HEK293 (cell line): ENCODE measurements at regions not wholly inside any gene's neighbourhood (a gene's known extent, or its start where the extent isn't known, plus 50 kb on each side); places are given as distances from the start of the nearest gene placed in this dataset.

Experiments
- CTCF ChIA-PET: fragments of 350-600 bp; formaldehyde crosslinking; extraction: SDS; loops from one replicate; lab custom pipeline; 2021; ENCODE audit warnings: antibody characterized with exemption; lab: Yijun Ruan, JAX
- POLR2A ChIA-PET: fragments of 300-600 bp; formaldehyde crosslinking; extraction: SDS; loops from one replicate; lab custom pipeline; 2020; ENCODE audit warnings: antibody characterized with exemption, inconsistent platforms; lab: Yijun Ruan, JAX
- H3K27ac ChIP-seq: fragments of 200-500 bp; sonication (Bioruptor generic); 2 replicates; pipeline ENCODE4 v1.5.1; 2014; ENCODE audit warnings: low read depth, low read length, control low read depth, inconsistent platforms; ENCODE audit errors: extremely low read depth
- H3K36me3 ChIP-seq, 2 experiments: fragments of 200-500 bp in 1 of 2; sonication (Bioruptor generic) in 1 of 2; 1 replicate in 1 of 2; 2 replicates in 1 of 2; pipeline ENCODE4 v1.5.1; 2014 to 2017; ENCODE audit warnings: inconsistent platforms in 2 of 2, low read length in 2 of 2; ENCODE audit not compliant: control insufficient read depth in 2 of 2, insufficient read depth in 1 of 2
- H3K4me1 ChIP-seq: fragments of 200-500 bp; sonication (Bioruptor generic); 2 replicates; pipeline ENCODE4 v1.5.1; 2014; ENCODE audit warnings: mild to moderate bottlenecking, low read length, inconsistent platforms; ENCODE audit not compliant: control insufficient read depth, insufficient read depth
- H3K4me3 ChIP-seq: 2 replicates; pipeline ENCODE4 v1.5.1; 2011; ENCODE audit warnings: low read depth, mild to moderate bottlenecking, control low read depth, low read length, moderate library complexity
- H3K9me3 ChIP-seq: fragments of 200-500 bp; sonication (Bioruptor generic); 2 replicates; pipeline ENCODE4 v1.5.1; 2014; ENCODE audit warnings: low read depth, low read length, inconsistent platforms; ENCODE audit not compliant: control insufficient read depth, insufficient read depth
- GLIS1 ChIP-seq: fragments of 450-650 bp; formaldehyde crosslinking; IDR thresholded peaks from 2 replicates; pipeline ENCODE4 v1.5.1; 2016; ENCODE audit warnings: missing biosample characterization, missing genetic modification characterization
- TCF7L2 ChIP-seq: IDR thresholded peaks from 2 replicates; pipeline ENCODE4 v1.6.1; 2011; ENCODE audit warnings: low read depth, mild to moderate bottlenecking, inconsistent platforms, low read length, moderate library complexity, borderline replicate concordance
- ZBTB21 ChIP-seq: fragments of 450-650 bp; formaldehyde crosslinking; IDR thresholded peaks from 2 replicates; pipeline ENCODE4 v1.5.1; 2017; ENCODE audit warnings: missing biosample characterization, missing genetic modification characterization
- ZNF133 ChIP-seq: fragments of 450-650 bp; formaldehyde crosslinking; IDR thresholded peaks from 2 replicates; pipeline ENCODE4 v1.5.1; 2016; ENCODE audit warnings: missing biosample characterization, missing genetic modification characterization
- ZNF146 ChIP-seq: fragments of 450-650 bp; formaldehyde crosslinking; IDR thresholded peaks from 2 replicates; pipeline ENCODE4 v1.5.1; 2016; ENCODE audit warnings: missing biosample characterization, missing genetic modification characterization
- ZNF174 ChIP-seq: fragments of 450-650 bp; formaldehyde crosslinking; IDR thresholded peaks from 2 replicates; pipeline ENCODE4 v1.5.0; 2017; ENCODE audit warnings: missing biosample characterization, mild to moderate bottlenecking, missing genetic modification characterization
- ZNF175 ChIP-seq: fragments of 450-650 bp; formaldehyde crosslinking; IDR thresholded peaks from 2 replicates; pipeline ENCODE4 v1.5.1; 2016; ENCODE audit warnings: missing biosample characterization, missing genetic modification characterization
- ZNF19 ChIP-seq: fragments of 450-650 bp; formaldehyde crosslinking; IDR thresholded peaks from 2 replicates; pipeline ENCODE4; 2016; ENCODE audit warnings: missing biosample characterization, missing genetic modification characterization, low read depth
- ZNF23 ChIP-seq: fragments of 450-650 bp; formaldehyde crosslinking; IDR thresholded peaks from 2 replicates; pipeline ENCODE4 v1.5.1; 2016; ENCODE audit warnings: missing biosample characterization, missing genetic modification characterization, borderline replicate concordance
- ZNF433 ChIP-seq: fragments of 450-650 bp; formaldehyde crosslinking; IDR thresholded peaks from 2 replicates; pipeline ENCODE4 v1.5.1; 2016; ENCODE audit warnings: missing biosample characterization, missing genetic modification characterization, low read depth
- ZNF501 ChIP-seq: fragments of 450-650 bp; formaldehyde crosslinking; IDR thresholded peaks from 2 replicates; pipeline ENCODE4 v1.5.1; 2016; ENCODE audit warnings: missing biosample characterization, missing genetic modification characterization
- ZNF558 ChIP-seq: fragments of 450-650 bp; formaldehyde crosslinking; IDR thresholded peaks from 2 replicates; pipeline ENCODE4 v1.5.1; 2016; ENCODE audit warnings: missing biosample characterization, missing genetic modification characterization
- ZNF629 ChIP-seq: fragments of 450-650 bp; formaldehyde crosslinking; IDR thresholded peaks from 2 replicates; pipeline ENCODE4 v1.5.1; 2017; ENCODE audit warnings: missing biosample characterization, missing genetic modification characterization
- TF ChIP-seq, protein P1 (sequence below): fragments of 450-650 bp; formaldehyde crosslinking; IDR thresholded peaks from 2 replicates; pipeline ENCODE4 v1.5.1; 2016; ENCODE audit warnings: missing biosample characterization, missing genetic modification characterization
- TF ChIP-seq, protein P2 (sequence below): fragments of 450-650 bp; formaldehyde crosslinking; IDR thresholded peaks from 2 replicates; pipeline ENCODE4 v1.5.1; 2016; ENCODE audit warnings: missing biosample characterization, missing genetic modification characterization
- TF ChIP-seq, protein P3 (sequence below): fragments of 450-650 bp; formaldehyde crosslinking; IDR thresholded peaks from 2 replicates; pipeline ENCODE4 v1.5.1; 2017; ENCODE audit warnings: missing biosample characterization, missing genetic modification characterization
- TF ChIP-seq, protein P4 (sequence below): fragments of 450-650 bp; formaldehyde crosslinking; IDR thresholded peaks from 2 replicates; pipeline ENCODE4; 2016; ENCODE audit warnings: missing biosample characterization, missing genetic modification characterization
- TF ChIP-seq, protein P5 (sequence below): fragments of 450-650 bp; formaldehyde crosslinking; IDR thresholded peaks from 2 replicates; pipeline ENCODE4 v1.5.1; 2017; ENCODE audit warnings: missing biosample characterization, mild to moderate bottlenecking, missing genetic modification characterization, moderate library complexity
- TF ChIP-seq, protein P6 (sequence below): fragments of 450-650 bp; formaldehyde crosslinking; IDR thresholded peaks from 2 replicates; pipeline ENCODE4 v1.5.1; 2017; ENCODE audit warnings: missing biosample characterization, missing genetic modification characterization
- TF ChIP-seq, protein P7 (sequence below): fragments of 450-650 bp; IDR thresholded peaks from 2 replicates; pipeline ENCODE4 v1.5.1; 2018; ENCODE audit warnings: missing biosample characterization, missing genetic modification characterization

DNA sequence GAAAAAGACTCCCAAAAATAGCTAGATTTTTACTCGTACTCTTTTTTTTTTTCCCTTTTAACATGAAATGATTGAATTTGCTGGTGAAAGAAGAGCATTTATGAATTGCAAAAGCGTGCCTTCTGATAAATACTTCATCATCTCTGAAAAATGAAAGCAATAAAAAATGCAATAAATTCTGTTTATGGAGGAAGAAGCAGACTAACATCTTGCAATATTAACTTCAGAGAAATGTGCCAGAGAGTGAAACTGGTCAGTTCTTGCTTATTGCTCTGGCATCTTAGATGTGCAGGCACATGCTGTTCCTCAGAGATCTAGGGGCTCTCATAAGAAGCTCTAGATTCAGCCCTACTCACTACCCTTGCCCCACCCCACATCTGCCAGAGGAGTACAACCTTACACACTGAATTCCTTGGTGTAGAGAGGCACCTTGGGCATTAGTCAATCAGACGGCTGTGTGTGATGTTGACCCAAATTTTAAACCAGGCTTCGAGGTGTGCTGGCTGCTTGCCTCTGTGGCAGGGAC lies 891.1 kb upstream of the GHITM start:
- TF ChIP-seq ZNF501 (tag by site-specific recombination) (no peak), ZNF146 (tag by site-specific recombination) (no peak), ZNF558 (tag by site-specific recombination) (no peak), GLIS1 (tag by site-specific recombination) (no peak), TCF7L2 (no peak), ZNF19 (no peak), ZNF433 (tag by site-specific recombination) (no peak), ZNF133 (tag by site-specific recombination) (no peak), ZBTB21 (tag by site-specific recombination) (no peak), ZNF629 (tag by site-specific recombination) (no peak), ZNF23 (tag by site-specific recombination) (no peak), ZNF174 (tag by site-specific recombination) (no peak), ZNF175 (tag by site-specific recombination) (no peak)
- TF ChIP-seq, protein P1, sequence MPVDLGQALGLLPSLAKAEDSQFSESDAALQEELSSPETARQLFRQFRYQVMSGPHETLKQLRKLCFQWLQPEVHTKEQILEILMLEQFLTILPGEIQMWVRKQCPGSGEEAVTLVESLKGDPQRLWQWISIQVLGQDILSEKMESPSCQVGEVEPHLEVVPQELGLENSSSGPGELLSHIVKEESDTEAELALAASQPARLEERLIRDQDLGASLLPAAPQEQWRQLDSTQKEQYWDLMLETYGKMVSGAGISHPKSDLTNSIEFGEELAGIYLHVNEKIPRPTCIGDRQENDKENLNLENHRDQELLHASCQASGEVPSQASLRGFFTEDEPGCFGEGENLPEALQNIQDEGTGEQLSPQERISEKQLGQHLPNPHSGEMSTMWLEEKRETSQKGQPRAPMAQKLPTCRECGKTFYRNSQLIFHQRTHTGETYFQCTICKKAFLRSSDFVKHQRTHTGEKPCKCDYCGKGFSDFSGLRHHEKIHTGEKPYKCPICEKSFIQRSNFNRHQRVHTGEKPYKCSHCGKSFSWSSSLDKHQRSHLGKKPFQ (tag by site-specific recombination): no peak
- TF ChIP-seq, protein P2, sequence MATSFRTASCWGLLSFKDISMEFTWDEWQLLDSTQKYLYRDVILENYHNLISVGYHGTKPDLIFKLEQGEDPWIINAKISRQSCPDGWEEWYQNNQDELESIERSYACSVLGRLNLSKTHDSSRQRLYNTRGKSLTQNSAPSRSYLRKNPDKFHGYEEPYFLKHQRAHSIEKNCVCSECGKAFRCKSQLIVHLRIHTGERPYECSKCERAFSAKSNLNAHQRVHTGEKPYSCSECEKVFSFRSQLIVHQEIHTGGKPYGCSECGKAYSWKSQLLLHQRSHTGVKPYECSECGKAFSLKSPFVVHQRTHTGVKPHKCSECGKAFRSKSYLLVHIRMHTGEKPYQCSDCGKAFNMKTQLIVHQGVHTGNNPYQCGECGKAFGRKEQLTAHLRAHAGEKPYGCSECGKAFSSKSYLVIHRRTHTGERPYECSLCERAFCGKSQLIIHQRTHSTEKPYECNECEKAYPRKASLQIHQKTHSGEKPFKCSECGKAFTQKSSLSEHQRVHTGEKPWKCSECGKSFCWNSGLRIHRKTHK (tag by site-specific recombination): no peak
- TF ChIP-seq, protein P3, sequence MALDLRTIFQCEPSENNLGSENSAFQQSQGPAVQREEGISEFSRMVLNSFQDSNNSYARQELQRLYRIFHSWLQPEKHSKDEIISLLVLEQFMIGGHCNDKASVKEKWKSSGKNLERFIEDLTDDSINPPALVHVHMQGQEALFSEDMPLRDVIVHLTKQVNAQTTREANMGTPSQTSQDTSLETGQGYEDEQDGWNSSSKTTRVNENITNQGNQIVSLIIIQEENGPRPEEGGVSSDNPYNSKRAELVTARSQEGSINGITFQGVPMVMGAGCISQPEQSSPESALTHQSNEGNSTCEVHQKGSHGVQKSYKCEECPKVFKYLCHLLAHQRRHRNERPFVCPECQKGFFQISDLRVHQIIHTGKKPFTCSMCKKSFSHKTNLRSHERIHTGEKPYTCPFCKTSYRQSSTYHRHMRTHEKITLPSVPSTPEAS (tag by site-specific recombination): no peak
- TF ChIP-seq, protein P4, sequence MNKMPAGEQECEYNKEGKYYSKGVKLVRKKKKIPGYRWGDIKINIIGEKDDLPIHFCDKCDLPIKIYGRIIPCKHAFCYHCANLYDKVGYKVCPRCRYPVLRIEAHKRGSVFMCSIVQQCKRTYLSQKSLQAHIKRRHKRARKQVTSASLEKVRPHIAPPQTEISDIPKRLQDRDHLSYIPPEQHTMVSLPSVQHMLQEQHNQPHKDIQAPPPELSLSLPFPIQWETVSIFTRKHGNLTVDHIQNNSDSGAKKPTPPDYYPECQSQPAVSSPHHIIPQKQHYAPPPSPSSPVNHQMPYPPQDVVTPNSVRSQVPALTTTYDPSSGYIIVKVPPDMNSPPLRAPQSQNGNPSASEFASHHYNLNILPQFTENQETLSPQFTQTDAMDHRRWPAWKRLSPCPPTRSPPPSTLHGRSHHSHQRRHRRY (tag by site-specific recombination): no peak
- TF ChIP-seq, protein P5, sequence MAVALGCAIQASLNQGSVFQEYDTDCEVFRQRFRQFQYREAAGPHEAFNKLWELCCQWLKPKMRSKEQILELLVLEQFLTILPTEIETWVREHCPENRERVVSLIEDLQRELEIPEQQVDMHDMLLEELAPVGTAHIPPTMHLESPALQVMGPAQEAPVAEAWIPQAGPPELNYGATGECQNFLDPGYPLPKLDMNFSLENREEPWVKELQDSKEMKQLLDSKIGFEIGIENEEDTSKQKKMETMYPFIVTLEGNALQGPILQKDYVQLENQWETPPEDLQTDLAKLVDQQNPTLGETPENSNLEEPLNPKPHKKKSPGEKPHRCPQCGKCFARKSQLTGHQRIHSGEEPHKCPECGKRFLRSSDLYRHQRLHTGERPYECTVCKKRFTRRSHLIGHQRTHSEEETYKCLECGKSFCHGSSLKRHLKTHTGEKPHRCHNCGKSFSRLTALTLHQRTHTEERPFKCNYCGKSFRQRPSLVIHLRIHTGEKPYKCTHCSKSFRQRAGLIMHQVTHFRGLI (tag by site-specific recombination): no peak
- TF ChIP-seq, protein P6, sequence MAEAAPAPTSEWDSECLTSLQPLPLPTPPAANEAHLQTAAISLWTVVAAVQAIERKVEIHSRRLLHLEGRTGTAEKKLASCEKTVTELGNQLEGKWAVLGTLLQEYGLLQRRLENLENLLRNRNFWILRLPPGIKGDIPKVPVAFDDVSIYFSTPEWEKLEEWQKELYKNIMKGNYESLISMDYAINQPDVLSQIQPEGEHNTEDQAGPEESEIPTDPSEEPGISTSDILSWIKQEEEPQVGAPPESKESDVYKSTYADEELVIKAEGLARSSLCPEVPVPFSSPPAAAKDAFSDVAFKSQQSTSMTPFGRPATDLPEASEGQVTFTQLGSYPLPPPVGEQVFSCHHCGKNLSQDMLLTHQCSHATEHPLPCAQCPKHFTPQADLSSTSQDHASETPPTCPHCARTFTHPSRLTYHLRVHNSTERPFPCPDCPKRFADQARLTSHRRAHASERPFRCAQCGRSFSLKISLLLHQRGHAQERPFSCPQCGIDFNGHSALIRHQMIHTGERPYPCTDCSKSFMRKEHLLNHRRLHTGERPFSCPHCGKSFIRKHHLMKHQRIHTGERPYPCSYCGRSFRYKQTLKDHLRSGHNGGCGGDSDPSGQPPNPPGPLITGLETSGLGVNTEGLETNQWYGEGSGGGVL (tag by site-specific recombination): no peak
- TF ChIP-seq, protein P7, sequence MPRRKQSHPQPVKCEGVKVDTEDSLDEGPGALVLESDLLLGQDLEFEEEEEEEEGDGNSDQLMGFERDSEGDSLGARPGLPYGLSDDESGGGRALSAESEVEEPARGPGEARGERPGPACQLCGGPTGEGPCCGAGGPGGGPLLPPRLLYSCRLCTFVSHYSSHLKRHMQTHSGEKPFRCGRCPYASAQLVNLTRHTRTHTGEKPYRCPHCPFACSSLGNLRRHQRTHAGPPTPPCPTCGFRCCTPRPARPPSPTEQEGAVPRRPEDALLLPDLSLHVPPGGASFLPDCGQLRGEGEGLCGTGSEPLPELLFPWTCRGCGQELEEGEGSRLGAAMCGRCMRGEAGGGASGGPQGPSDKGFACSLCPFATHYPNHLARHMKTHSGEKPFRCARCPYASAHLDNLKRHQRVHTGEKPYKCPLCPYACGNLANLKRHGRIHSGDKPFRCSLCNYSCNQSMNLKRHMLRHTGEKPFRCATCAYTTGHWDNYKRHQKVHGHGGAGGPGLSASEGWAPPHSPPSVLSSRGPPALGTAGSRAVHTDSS: no peak
- CTCF ChIA-PET: interaction anchor here (1.0 kb wide), 1 partner anchor 224 kb away, joined by 3 read pairs; no protein-coding TSS in a partner anchor
- no peaks in the 10 kb centered on the region for H3K36me3 ChIP-seq
- no peaks in the 10 kb centered on the region; the same call in 1 of the 2 replicates for H3K9me3 ChIP-seq
- no peak overlapping the region for H3K27ac ChIP-seq
- POLR2A ChIA-PET: no interaction called here
- no peak overlapping the region for H3K4me3 ChIP-seq
- no peaks in the 10 kb centered on the region for H3K4me1 ChIP-seq
